GM12873 (cell line): ENCODE measurements at regions not wholly inside any gene's neighbourhood (a gene's known extent, or its start where the extent isn't known, plus 50 kb on each side); places are given as distances from the start of the nearest gene placed in this dataset.

Experiments used
- CTCF ChIP-seq: IDR thresholded peaks from 2 replicates; pipeline ENCODE4 v1.5.1; 2012; ENCODE audit warnings: low read depth, mild to moderate bottlenecking, moderate library complexity, low read length, control low read depth; ENCODE audit not compliant: insufficient read depth; ENCODE audit errors: missing control alignments

GRCh38 chr13:50401049-50401505 is 385.8 kb downstream of the KCNRG start:
- TF ChIP-seq CTCF: no peak

GRCh38 chr13:50401721-50402465 is 386.6 kb downstream of the KCNRG start:
- no peak for TF ChIP-seq CTCF

GRCh38 chr13:50403311-50403710 is 388.1 kb downstream of the KCNRG start:
- TF ChIP-seq CTCF: no peak

GRCh38 chr13:50404116-50404515 is 388.9 kb downstream of the KCNRG start:
- TF ChIP-seq CTCF: no peak

- no peak for TF ChIP-seq CTCF
Observed at GRCh38 chr13:50404769-50405168, 389.5 kb downstream of the KCNRG start.

GRCh38 chr13:50406831-50407230 is 391.6 kb downstream of the KCNRG start:
- no peak for TF ChIP-seq CTCF

- TF ChIP-seq CTCF: no peak
Observed at GRCh38 chr13:50408068-50408467, 392.8 kb downstream of the KCNRG start.

- TF ChIP-seq CTCF: no peak
Observed at GRCh38 chr13:50409220-50409619, 394.0 kb downstream of the KCNRG start.
